Transverse colon (tissue), 4 donors: ENCODE measurements at regions not wholly inside any gene's neighbourhood (a gene's known extent, or its start where the extent isn't known, plus 50 kb on each side); places are given as distances from the start of the nearest gene placed in this dataset.

ENCODE experiments used
- CTCF ChIP-seq, 5 experiments: fragments of 200-600 bp in 3 of 5; fragments of 450-650 bp in 2 of 5; sonication (generic) in 3 of 5; IDR thresholded peaks; 1 replicate in 2 of 5; 2 replicates in 3 of 5; pipeline ENCODE4 v1.5.1; 2016 to 2017; ENCODE audit warnings: antibody characterized with exemption in 5 of 5, inconsistent platforms in 3 of 5, mild to moderate bottlenecking in 2 of 5, moderate library complexity in 1 of 5
- EP300 ChIP-seq: sonication (generic); formaldehyde crosslinking; IDR thresholded peaks from one replicate; pipeline ENCODE4 v1.6.1; 2017; ENCODE audit warnings: antibody characterized with exemption, low read depth
- POLR2A ChIP-seq: fragments of 450-650 bp; IDR thresholded peaks from one replicate; pipeline ENCODE4 v1.6.1; 2016; ENCODE audit warnings: antibody characterized with exemption, mild to moderate bottlenecking, moderate library complexity
- POLR2AphosphoS5 ChIP-seq, 3 donors: sonication (generic); formaldehyde crosslinking; IDR thresholded peaks; one replicate each; pipeline ENCODE4 v1.6.1; 2016; ENCODE audit warnings: antibody characterized with exemption in 3 of 3

GRCh38 chr2:76584474-76584873 lies 873.8 kb upstream of the GCFC2 start:
- TF ChIP-seq EP300 (no peak), CTCF (IDR thresholded peaks at IDR 0.05) (no peak), POLR2A (no peak), POLR2AphosphoS5 (IDR thresholded peaks at IDR 0.05) (no peak)
